ENCODE measurements at regions not wholly inside any gene's neighbourhood (a gene's known extent, or its start where the extent isn't known, plus 50 kb on each side); places are given as distances from the start of the nearest gene placed in this dataset.

DNA sequence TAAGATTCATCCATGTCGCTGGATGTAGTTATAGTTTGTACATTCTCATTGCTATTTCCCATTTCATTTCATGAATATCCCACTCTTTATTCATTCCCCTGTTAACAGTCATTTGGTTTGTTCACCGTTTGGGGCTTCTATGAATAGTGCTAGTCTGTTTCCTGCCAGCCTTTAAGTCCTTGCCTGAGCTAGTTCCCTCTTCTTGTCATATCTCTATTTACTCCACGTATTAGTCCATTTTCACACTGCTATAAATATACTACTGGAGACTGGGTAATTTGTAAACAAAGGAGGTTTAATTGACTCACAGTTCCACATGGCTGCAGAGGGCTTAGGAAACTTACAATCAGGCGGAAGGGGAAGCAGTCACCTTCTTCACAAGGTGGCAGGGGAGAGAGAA is 56.2 kb downstream of the PLCE1 start (continued):
- TF ChIP-seq TRIM28 (IDR thresholded peaks at IDR 0.05; ENCODE audit: borderline replicate concordance, low read length), result no peak
- TF ChIP-seq, protein P1, sequence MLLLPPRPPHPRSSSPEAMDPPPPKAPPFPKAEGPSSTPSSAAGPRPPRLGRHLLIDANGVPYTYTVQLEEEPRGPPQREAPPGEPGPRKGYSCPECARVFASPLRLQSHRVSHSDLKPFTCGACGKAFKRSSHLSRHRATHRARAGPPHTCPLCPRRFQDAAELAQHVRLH (tag by site-specific recombination; IDR thresholded peaks at IDR 0.05), result no peak

DNA sequence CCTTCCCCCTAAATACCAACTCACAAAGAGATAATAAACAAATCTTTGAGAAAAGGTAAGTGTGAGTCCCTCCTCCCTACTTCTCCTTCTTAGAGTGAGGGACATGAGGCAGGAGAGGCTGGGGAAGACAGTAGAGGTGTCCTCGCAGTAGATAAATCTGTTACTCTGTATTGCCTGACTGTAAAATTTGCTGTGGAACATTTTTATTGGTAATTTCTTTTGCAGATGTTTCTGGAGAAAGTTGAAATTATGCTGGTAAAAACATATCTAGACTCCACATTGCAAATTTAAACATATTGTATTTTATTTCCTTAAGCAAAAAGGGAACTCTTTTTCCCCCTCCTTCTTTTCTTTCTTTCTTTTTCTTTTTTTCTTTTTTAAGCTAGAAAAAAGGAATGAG is 58.5 kb downstream of the PLCE1 start:
- Histone ChIP-seq H3K27ac (ENCODE audit: extremely low read depth, low read depth, low read length) (no peak overlapping the region), H3K9me3 (ENCODE audit: control insufficient read depth, insufficient read depth, low read depth, low read length) (no peaks in the 10 kb centered on the region), H3K4me1 (ENCODE audit: control insufficient read depth, insufficient read depth, low read length) (peaks cover 2% of the 10 kb centered on the region), H3K36me3 (ENCODE audit: control insufficient read depth in 2 of 2, insufficient read depth in 1 of 2, low read length in 2 of 2) (no peaks in the 10 kb centered on the region), H3K4me3 (ENCODE audit: low read depth, low read length) (no peak overlapping the region)
- ChIA-PET CTCF (interaction anchor here (0.6 to 0.9 kb wide), 2 partner anchors 24 to 392 kb away, joined by 3 read pairs; no protein-coding TSS in a partner anchor), POLR2A (no interaction called here)
- TF ChIP-seq ZNF707 (tag by site-specific recombination; IDR thresholded peaks at IDR 0.05) (no peak), ZNF76 (tag by site-specific recombination; IDR thresholded peaks at IDR 0.05; ENCODE audit: borderline replicate concordance, low read depth) (no peak), WT1 (tag by site-specific recombination; IDR thresholded peaks at IDR 0.05) (no peak), ZSCAN30 (tag by site-specific recombination; IDR thresholded peaks at IDR 0.05) (no peak), ZNF366 (tag by site-specific recombination; conservative IDR thresholded peaks at IDR 0.05) (no peak), SCRT2 (tag by site-specific recombination; IDR thresholded peaks at IDR 0.05) (no peak), KLF9 (tag by site-specific recombination; IDR thresholded peaks at IDR 0.05; ENCODE audit: low read depth) (no peak), ZFP37 (tag by site-specific recombination; IDR thresholded peaks at IDR 0.05) (no peak), ZNF777 (tag by site-specific recombination; IDR thresholded peaks at IDR 0.05; ENCODE audit: borderline replicate concordance) (no peak), ZNF341 (tag by site-specific recombination; IDR thresholded peaks at IDR 0.05; ENCODE audit: low read depth) (no peak), ZNF473 (tag by site-specific recombination; IDR thresholded peaks at IDR 0.05) (no peak), ZNF394 (tag by site-specific recombination; IDR thresholded peaks at IDR 0.05; ENCODE audit: borderline replicate concordance) (no peak)
- TF ChIP-seq, protein P2, sequence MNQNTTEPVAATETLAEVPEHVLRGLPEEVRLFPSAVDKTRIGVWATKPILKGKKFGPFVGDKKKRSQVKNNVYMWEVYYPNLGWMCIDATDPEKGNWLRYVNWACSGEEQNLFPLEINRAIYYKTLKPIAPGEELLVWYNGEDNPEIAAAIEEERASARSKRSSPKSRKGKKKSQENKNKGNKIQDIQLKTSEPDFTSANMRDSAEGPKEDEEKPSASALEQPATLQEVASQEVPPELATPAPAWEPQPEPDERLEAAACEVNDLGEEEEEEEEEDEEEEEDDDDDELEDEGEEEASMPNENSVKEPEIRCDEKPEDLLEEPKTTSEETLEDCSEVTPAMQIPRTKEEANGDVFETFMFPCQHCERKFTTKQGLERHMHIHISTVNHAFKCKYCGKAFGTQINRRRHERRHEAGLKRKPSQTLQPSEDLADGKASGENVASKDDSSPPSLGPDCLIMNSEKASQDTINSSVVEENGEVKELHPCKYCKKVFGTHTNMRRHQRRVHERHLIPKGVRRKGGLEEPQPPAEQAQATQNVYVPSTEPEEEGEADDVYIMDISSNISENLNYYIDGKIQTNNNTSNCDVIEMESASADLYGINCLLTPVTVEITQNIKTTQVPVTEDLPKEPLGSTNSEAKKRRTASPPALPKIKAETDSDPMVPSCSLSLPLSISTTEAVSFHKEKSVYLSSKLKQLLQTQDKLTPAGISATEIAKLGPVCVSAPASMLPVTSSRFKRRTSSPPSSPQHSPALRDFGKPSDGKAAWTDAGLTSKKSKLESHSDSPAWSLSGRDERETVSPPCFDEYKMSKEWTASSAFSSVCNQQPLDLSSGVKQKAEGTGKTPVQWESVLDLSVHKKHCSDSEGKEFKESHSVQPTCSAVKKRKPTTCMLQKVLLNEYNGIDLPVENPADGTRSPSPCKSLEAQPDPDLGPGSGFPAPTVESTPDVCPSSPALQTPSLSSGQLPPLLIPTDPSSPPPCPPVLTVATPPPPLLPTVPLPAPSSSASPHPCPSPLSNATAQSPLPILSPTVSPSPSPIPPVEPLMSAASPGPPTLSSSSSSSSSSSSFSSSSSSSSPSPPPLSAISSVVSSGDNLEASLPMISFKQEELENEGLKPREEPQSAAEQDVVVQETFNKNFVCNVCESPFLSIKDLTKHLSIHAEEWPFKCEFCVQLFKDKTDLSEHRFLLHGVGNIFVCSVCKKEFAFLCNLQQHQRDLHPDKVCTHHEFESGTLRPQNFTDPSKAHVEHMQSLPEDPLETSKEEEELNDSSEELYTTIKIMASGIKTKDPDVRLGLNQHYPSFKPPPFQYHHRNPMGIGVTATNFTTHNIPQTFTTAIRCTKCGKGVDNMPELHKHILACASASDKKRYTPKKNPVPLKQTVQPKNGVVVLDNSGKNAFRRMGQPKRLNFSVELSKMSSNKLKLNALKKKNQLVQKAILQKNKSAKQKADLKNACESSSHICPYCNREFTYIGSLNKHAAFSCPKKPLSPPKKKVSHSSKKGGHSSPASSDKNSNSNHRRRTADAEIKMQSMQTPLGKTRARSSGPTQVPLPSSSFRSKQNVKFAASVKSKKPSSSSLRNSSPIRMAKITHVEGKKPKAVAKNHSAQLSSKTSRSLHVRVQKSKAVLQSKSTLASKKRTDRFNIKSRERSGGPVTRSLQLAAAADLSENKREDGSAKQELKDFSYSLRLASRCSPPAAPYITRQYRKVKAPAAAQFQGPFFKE (tag by site-specific recombination; IDR thresholded peaks at IDR 0.05; ENCODE audit: borderline replicate concordance), result no peak
- TF ChIP-seq, protein P3, sequence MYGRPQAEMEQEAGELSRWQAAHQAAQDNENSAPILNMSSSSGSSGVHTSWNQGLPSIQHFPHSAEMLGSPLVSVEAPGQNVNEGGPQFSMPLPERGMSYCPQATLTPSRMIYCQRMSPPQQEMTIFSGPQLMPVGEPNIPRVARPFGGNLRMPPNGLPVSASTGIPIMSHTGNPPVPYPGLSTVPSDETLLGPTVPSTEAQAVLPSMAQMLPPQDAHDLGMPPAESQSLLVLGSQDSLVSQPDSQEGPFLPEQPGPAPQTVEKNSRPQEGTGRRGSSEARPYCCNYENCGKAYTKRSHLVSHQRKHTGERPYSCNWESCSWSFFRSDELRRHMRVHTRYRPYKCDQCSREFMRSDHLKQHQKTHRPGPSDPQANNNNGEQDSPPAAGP (tag by site-specific recombination; IDR thresholded peaks at IDR 0.05), result no peak
- TF ChIP-seq, protein P4, sequence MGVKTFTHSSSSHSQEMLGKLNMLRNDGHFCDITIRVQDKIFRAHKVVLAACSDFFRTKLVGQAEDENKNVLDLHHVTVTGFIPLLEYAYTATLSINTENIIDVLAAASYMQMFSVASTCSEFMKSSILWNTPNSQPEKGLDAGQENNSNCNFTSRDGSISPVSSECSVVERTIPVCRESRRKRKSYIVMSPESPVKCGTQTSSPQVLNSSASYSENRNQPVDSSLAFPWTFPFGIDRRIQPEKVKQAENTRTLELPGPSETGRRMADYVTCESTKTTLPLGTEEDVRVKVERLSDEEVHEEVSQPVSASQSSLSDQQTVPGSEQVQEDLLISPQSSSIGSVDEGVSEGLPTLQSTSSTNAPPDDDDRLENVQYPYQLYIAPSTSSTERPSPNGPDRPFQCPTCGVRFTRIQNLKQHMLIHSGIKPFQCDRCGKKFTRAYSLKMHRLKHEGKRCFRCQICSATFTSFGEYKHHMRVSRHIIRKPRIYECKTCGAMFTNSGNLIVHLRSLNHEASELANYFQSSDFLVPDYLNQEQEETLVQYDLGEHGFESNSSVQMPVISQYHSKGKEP (tag by site-specific recombination; IDR thresholded peaks at IDR 0.05), result no peak

All from HEK293 (cell line).